IMR-90 (cell line): ENCODE measurements at regions not wholly inside any gene's neighbourhood (a gene's known extent, or its start where the extent isn't known, plus 50 kb on each side); places are given as distances from the start of the nearest gene placed in this dataset.

Experiments
- ATAC-seq: fragments of 200-7000 bp; cut with Tn5 transposase; 2 replicates; pipeline ENCODE4 v1.9.1; 2020; ENCODE audit warnings: low read depth, mild to moderate bottlenecking, moderate library complexity
- BruUV-seq: library from RNA; stranded (reverse); fragments of 400-500 nt; replicated peaks from 2 replicates; lab custom pipeline; 2021; lab: Mats Ljungman, UMichigan
- CTCF ChIA-PET: fragments of 300-600 bp; formaldehyde crosslinking; extraction: SDS; loops from one replicate; lab custom pipeline; 2021; ENCODE audit warnings: antibody characterized with exemption; lab: Yijun Ruan, JAX
- POLR2A ChIA-PET: fragments of 300-600 bp; sonication (Branson Sonifier 250); formaldehyde crosslinking; loops from one replicate; lab custom pipeline; 2022; ENCODE audit warnings: antibody characterized with exemption; ENCODE audit not compliant: unreplicated experiment; lab: Charles Lee
- DNase-seq: peaks from one replicate; pipeline ENCODE4 v3.0.0; 2013
- H2AFZ ChIP-seq: replicated peaks from 2 replicates; pipeline ENCODE3; 2013; ENCODE audit warnings: low read length, mild to moderate bottlenecking; ENCODE audit not compliant: poor library complexity
- H2AK5ac ChIP-seq: 2 replicates; pipeline ENCODE4 v1.6.1; 2013; ENCODE audit warnings: low read depth, low read length, inconsistent platforms
- H2AK9ac ChIP-seq: replicated peaks from 2 replicates; pipeline ENCODE3; 2013; ENCODE audit warnings: mild to moderate bottlenecking, low read depth, low read length, moderate library complexity; ENCODE audit not compliant: poor library complexity
- H2BK120ac ChIP-seq: 2 replicates; pipeline ENCODE4 v1.6.1; 2013; ENCODE audit warnings: low read depth, low read length, inconsistent platforms
- H2BK15ac ChIP-seq: 3 replicates; pipeline ENCODE4 v1.6.1; 2013; ENCODE audit warnings: low read depth, low read length, inconsistent platforms
- H2BK20ac ChIP-seq: 2 replicates; pipeline ENCODE4 v1.6.1; 2013; ENCODE audit warnings: low read depth, mild to moderate bottlenecking, inconsistent platforms, low read length, moderate library complexity
- H2BK5ac ChIP-seq: 2 replicates; pipeline ENCODE4 v1.6.1; 2013; ENCODE audit warnings: mild to moderate bottlenecking, low read depth, low read length, inconsistent platforms; ENCODE audit not compliant: poor library complexity, severe bottlenecking
- H3K14ac ChIP-seq: replicated peaks from 2 replicates; pipeline ENCODE4 v1.6.1; 2013; ENCODE audit warnings: low read depth, low read length, inconsistent platforms
- H3K18ac ChIP-seq: 2 replicates; pipeline ENCODE4 v1.6.1; 2013; ENCODE audit warnings: low read depth, low read length, control low read depth
- H3K23ac ChIP-seq: 2 replicates; pipeline ENCODE4 v1.6.1; 2013; ENCODE audit warnings: low read depth, low read length, inconsistent platforms
- H3K27ac ChIP-seq: 2 replicates; pipeline ENCODE4 v1.5.1; 2013; ENCODE audit warnings: mild to moderate bottlenecking, control low read depth, low read length; ENCODE audit not compliant: insufficient read depth
- H3K27me3 ChIP-seq: 2 replicates; pipeline ENCODE4 v1.6.1; 2013; ENCODE audit warnings: low read length; ENCODE audit not compliant: control insufficient read depth, insufficient read depth
- H3K36me3 ChIP-seq: 2 replicates; pipeline ENCODE4 v1.6.1; 2013; ENCODE audit warnings: low read length, mixed read lengths; ENCODE audit not compliant: control insufficient read depth, insufficient read depth
- H3K4ac ChIP-seq: 2 replicates; pipeline ENCODE4 v1.6.1; 2013; ENCODE audit warnings: low read depth, low read length, inconsistent platforms
- H3K4me1 ChIP-seq: 2 replicates; pipeline ENCODE4 v1.6.1; 2013; ENCODE audit warnings: low read length, mixed read lengths; ENCODE audit not compliant: control insufficient read depth, insufficient read depth
- H3K4me2 ChIP-seq: 2 replicates; pipeline ENCODE4 v1.6.1; 2013; ENCODE audit warnings: low read depth, mild to moderate bottlenecking, control low read depth, low read length, moderate library complexity
- H3K4me3 ChIP-seq: 2 replicates; pipeline ENCODE4 v1.5.1; 2013; ENCODE audit warnings: low read depth, mild to moderate bottlenecking, control low read depth, low read length, moderate library complexity; ENCODE audit not compliant: insufficient read depth
- H3K56ac ChIP-seq: 2 replicates; pipeline ENCODE4 v1.6.1; 2013; ENCODE audit warnings: low read length, inconsistent platforms; ENCODE audit not compliant: insufficient read depth; ENCODE audit errors: extremely low read depth
- H3K79me1 ChIP-seq, 2 experiments: 2 replicates each; pipeline ENCODE4 v1.6.1; 2013; ENCODE audit warnings: low read length in 2 of 2, inconsistent platforms in 1 of 2, low read depth in 1 of 2
- H3K9ac ChIP-seq: 2 replicates; pipeline ENCODE4 v1.6.1; 2013; ENCODE audit warnings: low read depth, low read length, control low read depth
- H3K9me1 ChIP-seq: 2 replicates; pipeline ENCODE4 v1.6.1; 2013; ENCODE audit warnings: low read length, inconsistent platforms; ENCODE audit not compliant: insufficient read depth
- H3K9me3 ChIP-seq: 2 replicates; pipeline ENCODE4 v1.6.1; 2013; ENCODE audit warnings: low read length; ENCODE audit not compliant: control insufficient read depth, insufficient read depth
- H4K20me1 ChIP-seq: 2 replicates; pipeline ENCODE4 v1.6.1; 2013; ENCODE audit warnings: low read length, inconsistent platforms; ENCODE audit not compliant: insufficient read depth
- H4K5ac ChIP-seq: 2 replicates; pipeline ENCODE4 v1.6.1; 2013; ENCODE audit warnings: mild to moderate bottlenecking, low read depth, low read length, control low read depth
- H4K8ac ChIP-seq, 2 experiments: 2 replicates each; pipeline ENCODE4 v1.6.1; 2013; ENCODE audit warnings: low read depth in 2 of 2, low read length in 2 of 2, control low read depth in 1 of 2, inconsistent platforms in 1 of 2
- H4K91ac ChIP-seq: 2 replicates; pipeline ENCODE4 v1.6.1; 2013; ENCODE audit warnings: low read depth, low read length, inconsistent platforms; ENCODE audit not compliant: insufficient read depth
- BHLHE40 ChIP-seq: fragments of 150-350 bp; IDR thresholded peaks from 2 replicates; pipeline ENCODE4 v1.6.1; 2016; ENCODE audit warnings: mild to moderate bottlenecking, low read depth, low read length
- CEBPB ChIP-seq: IDR thresholded peaks from 2 replicates; pipeline ENCODE4 v1.6.1; 2012; ENCODE audit warnings: low read depth, low read length, improper control_type of control experiment
- CHD1 ChIP-seq: IDR thresholded peaks from 2 replicates; pipeline ENCODE4 v1.6.1; 2012; ENCODE audit warnings: low read depth, low read length, improper control_type of control experiment
- CTCF ChIP-seq: conservative IDR thresholded peaks from 2 replicates; pipeline ENCODE4 v1.5.1; 2012; ENCODE audit warnings: mild to moderate bottlenecking, low read depth, low read length, improper control_type of control experiment
- ELK1 ChIP-seq: fragments of 150-350 bp; IDR thresholded peaks from 2 replicates; pipeline ENCODE4 v1.6.1; 2016; ENCODE audit warnings: low read depth, mild to moderate bottlenecking, low read length, moderate library complexity, borderline replicate concordance
- FOS ChIP-seq: fragments of 150-350 bp; IDR thresholded peaks from 2 replicates; pipeline ENCODE4 v1.6.1; 2016; ENCODE audit warnings: low read depth, low read length
- MAFK ChIP-seq: IDR thresholded peaks from 2 replicates; pipeline ENCODE4 v1.6.1; 2012; ENCODE audit warnings: low read depth, low read length, improper control_type of control experiment
- MAZ ChIP-seq: IDR thresholded peaks from 2 replicates; pipeline ENCODE4 v1.6.1; 2012; ENCODE audit warnings: low read depth, mild to moderate bottlenecking, low read length, improper control_type of control experiment, moderate library complexity, borderline replicate concordance
- MXI1 ChIP-seq: IDR thresholded peaks from 2 replicates; pipeline ENCODE4 v1.6.1; 2012; ENCODE audit warnings: low read depth, mild to moderate bottlenecking, low read length, moderate library complexity, borderline replicate concordance
- POLR2A ChIP-seq: IDR thresholded peaks from 2 replicates; pipeline ENCODE4 v1.6.1; 2012; ENCODE audit warnings: mild to moderate bottlenecking, low read depth, low read length
- RAD21 ChIP-seq: IDR thresholded peaks from 2 replicates; pipeline ENCODE4 v1.6.1; 2012; ENCODE audit warnings: low read length, improper control_type of control experiment
- RFX5 ChIP-seq: IDR thresholded peaks from 2 replicates; pipeline ENCODE4 v1.8.0; 2012; ENCODE audit warnings: low read depth, mild to moderate bottlenecking, low read length, moderate library complexity
- SMC3 ChIP-seq: fragments of 150-350 bp; IDR thresholded peaks from 2 replicates; pipeline ENCODE4 v1.6.1; 2016; ENCODE audit warnings: low read depth, mild to moderate bottlenecking, antibody characterized with exemption, low read length, moderate library complexity
- USF2 ChIP-seq: fragments of 150-350 bp; IDR thresholded peaks from 2 replicates; pipeline ENCODE4 v1.6.1; 2017; ENCODE audit warnings: mild to moderate bottlenecking, antibody characterized with exemption, low read length, low read depth
- WGBS, 2 experiments: methylation state at CpG; one replicate each; pipeline versions ENCODE4 v1.1.5 to v1.1.7; 2013; ENCODE audit warnings: missing lambda C conversion rate in 2 of 2; ENCODE audit not compliant: insufficient read length in 1 of 2; ENCODE audit errors: extremely low coverage in 2 of 2; 5-methylcytosine and 5-hydroxymethylcytosine counted together
- dilution Hi-C: fragments of 300-500 bp; cut with HindIII; formaldehyde crosslinking; loops from one replicate; pipeline ENCODE4 v1.14.3; 2018; ENCODE audit warnings: low sequenced_read_pairs; ENCODE audit not compliant: unreplicated experiment
- in situ Hi-C: fragments of 300-500 bp; cut with MboI; formaldehyde crosslinking; loops from 3 replicates; pipeline ENCODE4 v1.14.3; 2019; ENCODE audit warnings: low sequenced_read_pairs, inconsistent platforms, mixed read lengths
- intact Hi-C: fragments of 100-400 bp; cut with micrococcal nuclease; formaldehyde crosslinking; loops from 2 replicates; pipeline ENCODE4 v1.10.0; 2022

GRCh38 chr20:24235296-24236175, 233.9 kb upstream of the SYNDIG1 start:
- intact Hi-C loops: no loop called here
- Histone ChIP-seq H3K79me1 (no peaks in the 10 kb centered on the region), H3K9me3 (no peaks in the 10 kb centered on the region), H3K4me2 (no peak overlapping the region), H4K20me1 (no peaks in the 10 kb centered on the region), H3K14ac (no peak overlapping the region), H2BK20ac (no peak overlapping the region), H3K4ac (no peak overlapping the region), H2AK9ac (no peak overlapping the region), H2AFZ (no peak overlapping the region), H3K27me3 (no peaks in the 10 kb centered on the region), H3K36me3 (no peaks in the 10 kb centered on the region), H4K91ac (no peak overlapping the region), H3K56ac (no peak overlapping the region), H3K18ac (no peak overlapping the region), H3K9me1 (no peaks in the 10 kb centered on the region), H3K4me3 (no peak overlapping the region), H2BK5ac (no peak overlapping the region), H3K9ac (no peak overlapping the region), H4K8ac (no peak overlapping the region), H2AK5ac (no peak overlapping the region), H3K23ac (no peak overlapping the region), H2BK120ac (no peak overlapping the region), H3K27ac (no peak overlapping the region), H2BK15ac (no peak overlapping the region), H4K5ac (no peak overlapping the region), H3K4me1 (no peaks in the 10 kb centered on the region)
- WGBS, 2 experiments: 78% methylated on average over 3 of the region's 14 CpGs; no CpG with 5 or more reads in 1 of the 2 experiments
- no peak for TF ChIP-seq MAFK
- TF ChIP-seq FOS: no peak
- TF ChIP-seq POLR2A: no peak
- TF ChIP-seq CTCF: no peak
- no peak for TF ChIP-seq MAZ
- TF ChIP-seq BHLHE40: no peak
- no peak for TF ChIP-seq SMC3
- TF ChIP-seq RFX5: no peak
- TF ChIP-seq USF2: no peak
- TF ChIP-seq CHD1: no peak
- TF ChIP-seq CEBPB: no peak
- no peak for TF ChIP-seq RAD21
- TF ChIP-seq ELK1: no peak
- no peak for TF ChIP-seq MXI1
- CTCF ChIA-PET: no interaction called here
- no TSS peak for BruUV-seq
- in situ Hi-C loops: no loop called here
- ATAC-seq (no peak), DNase-seq (no peak)
- POLR2A ChIA-PET: no interaction called here
- dilution Hi-C loops: no loop called here
